CD1c-positive myeloid dendritic cell (primary cell): ENCODE measurements at regions not wholly inside any gene's neighbourhood (a gene's known extent, or its start where the extent isn't known, plus 50 kb on each side); places are given as distances from the start of the nearest gene placed in this dataset.

Experiments used
- DNase-seq: peaks from one replicate; pipeline ENCODE4 v3.0.0-alpha.2; 2016; ENCODE audit errors: extremely low spot score

- no peak for DNase-seq
Measured at GRCh38 chr3:56899078-56899477, 97.3 kb upstream of the ARHGEF3 start.

- DNase-seq: no peak
Measured at GRCh38 chr3:56896357-56896756, 94.6 kb upstream of the ARHGEF3 start.

- DNase-seq: no peak
Measured at GRCh38 chr3:56894881-56895431, 93.2 kb upstream of the ARHGEF3 start.

DNA sequence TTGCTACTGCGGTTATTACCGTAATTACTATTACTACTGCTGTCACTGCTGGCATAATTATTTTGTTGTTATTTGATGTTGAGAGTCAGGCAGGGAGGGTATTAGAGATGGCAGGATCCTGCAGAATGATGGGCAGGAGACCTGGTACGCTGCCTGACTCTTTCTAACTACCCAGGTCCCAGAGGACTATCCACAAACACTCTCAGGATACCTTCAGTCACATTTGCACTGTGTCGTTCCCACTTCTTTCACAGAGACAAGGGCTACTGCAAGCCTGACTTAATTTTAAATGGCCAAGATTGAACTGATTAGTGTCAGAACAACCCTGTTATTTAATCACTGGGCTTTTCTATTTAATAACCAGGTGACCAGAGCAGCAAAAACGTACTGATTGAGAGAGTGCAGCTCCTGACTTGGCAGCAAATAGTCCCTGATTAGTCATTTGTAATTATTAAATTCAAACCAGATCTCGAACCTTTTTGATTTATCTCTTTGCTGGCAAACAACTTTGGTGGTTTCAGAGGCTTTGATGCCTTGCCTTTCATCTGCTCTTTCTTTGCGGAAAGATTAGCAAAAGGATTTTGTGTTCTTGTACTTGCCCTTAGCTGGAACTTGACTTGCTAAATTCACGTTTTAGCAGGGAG lies 88.8 kb upstream of the ARHGEF3 start:
- DNase-seq: no peak

- DNase-seq: no peak
Measured at GRCh38 chr3:56889131-56889530, 87.4 kb upstream of the ARHGEF3 start.

- no peak for DNase-seq
Measured at GRCh38 chr3:56887402-56888025, 85.8 kb upstream of the ARHGEF3 start.

DNA sequence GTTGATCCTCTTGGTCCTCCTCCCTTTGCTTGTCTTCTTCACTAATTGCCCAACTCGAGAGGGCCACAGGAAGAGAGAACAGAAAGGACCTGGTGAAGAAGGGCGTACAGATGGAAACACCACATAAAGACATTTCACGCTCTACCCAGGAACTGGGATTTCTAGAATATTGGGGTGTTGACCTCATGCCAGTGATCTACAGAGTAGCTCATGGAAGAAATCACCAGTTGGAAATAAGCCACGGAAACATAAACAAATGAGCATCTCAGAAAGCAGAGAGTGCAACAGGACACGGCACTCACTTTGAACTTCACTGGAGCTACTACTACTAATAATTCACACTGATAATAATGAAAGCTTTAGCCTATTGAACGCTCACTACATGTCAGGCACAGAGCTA lies 84.6 kb upstream of the ARHGEF3 start:
- DNase-seq: no peak

DNA sequence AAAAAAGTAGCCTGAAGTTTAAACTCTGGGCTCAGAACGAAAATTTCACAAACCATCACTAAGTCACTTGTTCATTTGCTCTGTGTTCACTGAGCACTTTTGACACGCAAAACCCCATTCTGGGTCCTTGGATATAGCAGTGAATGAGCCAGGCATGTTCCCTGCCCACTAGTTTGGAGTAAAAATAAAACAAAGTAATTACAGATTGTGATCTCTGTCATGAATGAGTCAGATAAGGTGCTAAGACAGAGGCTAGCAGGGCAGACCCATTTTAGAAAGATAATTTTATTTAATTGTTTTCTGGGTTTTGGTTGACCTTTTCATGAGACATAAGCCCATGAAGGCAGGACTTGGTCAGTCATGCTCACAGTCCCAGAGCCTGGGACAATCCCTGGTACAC lies 84.1 kb upstream of the ARHGEF3 start:
- DNase-seq: no peak

DNA sequence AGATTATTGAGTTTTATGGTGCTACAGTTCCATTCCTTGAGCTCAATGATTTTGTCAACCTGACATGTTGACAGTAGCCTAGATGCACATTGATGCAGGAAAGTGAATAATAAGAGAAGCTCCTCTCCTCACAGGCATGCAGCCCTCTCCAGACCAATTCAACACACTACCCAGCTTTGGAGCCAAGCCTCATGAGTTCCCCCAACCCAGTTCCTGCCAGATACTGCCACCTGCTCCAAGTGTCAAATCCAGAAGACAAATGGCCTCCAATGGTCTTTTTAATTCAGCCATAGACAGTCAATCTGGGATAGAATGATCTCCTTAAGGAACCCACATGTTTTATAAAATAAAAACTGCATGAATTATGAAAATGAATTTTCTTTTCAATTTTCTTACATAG lies 83.7 kb upstream of the ARHGEF3 start:
- no peak for DNase-seq

- no peak for DNase-seq
Measured at GRCh38 chr3:56884387-56884786, 82.6 kb upstream of the ARHGEF3 start.

- no peak for DNase-seq
Measured at GRCh38 chr3:56883828-56884227, 82.1 kb upstream of the ARHGEF3 start.

DNA sequence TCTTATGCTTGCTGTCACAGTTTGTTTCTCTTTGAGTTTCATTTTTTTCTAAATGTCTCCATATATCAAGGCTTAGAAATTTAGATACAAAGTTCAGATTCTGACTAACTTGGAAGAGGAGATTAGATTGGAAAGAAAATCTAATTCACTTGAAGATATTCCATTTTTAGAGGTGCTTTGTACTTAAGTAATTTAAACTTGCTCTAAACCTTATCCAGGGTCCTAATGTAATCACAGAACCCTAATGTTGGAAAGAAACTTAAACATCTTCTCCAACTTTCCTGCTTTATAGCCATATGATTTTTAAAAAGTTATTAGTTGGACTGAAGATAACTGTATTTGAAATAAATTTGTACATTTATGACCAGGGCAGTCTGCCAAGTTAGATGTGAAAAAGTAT lies 81.1 kb upstream of the ARHGEF3 start:
- no peak for DNase-seq

- no peak for DNase-seq
Measured at GRCh38 chr3:56881841-56882240, 80.1 kb upstream of the ARHGEF3 start.

DNA sequence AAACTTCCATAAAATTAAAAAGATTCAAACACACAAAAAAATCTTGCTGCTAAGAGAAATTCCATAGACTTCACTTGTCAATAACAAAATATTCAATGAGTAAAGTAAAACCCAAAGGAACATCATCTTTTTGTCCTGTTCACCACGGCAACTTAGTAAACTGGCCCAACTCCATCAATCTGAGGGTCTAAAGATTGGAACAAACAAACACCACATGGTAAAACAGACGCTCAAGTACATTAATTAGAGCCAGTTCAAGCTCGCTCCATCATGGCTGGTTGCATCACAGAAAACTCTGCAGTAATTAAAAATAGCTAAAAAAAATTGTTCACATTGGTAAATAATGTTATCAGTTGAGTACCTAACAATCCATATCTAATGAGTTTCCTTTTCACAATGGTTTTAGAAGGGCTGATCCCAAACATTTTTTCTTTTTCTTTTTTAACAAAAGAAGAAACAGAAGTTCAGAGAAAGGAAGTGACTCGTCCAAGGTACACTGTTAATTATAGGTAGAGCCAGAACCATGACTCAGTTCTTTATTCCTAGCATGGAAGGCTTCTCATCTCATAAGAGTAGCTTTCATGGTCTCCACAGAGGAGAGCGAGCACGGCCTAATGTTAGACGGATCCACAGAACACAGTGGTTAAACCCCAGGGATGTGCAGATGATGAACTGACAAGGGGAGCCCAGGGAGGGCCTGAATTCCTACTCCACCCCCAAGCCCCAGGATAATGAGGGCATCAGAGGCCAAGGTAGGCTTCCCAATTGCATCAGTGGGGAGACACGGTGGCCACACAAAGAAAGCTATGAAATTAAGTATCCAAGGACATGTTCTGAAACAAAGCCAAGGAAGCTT lies 79.2 kb upstream of the ARHGEF3 start:
- no peak for DNase-seq

DNA sequence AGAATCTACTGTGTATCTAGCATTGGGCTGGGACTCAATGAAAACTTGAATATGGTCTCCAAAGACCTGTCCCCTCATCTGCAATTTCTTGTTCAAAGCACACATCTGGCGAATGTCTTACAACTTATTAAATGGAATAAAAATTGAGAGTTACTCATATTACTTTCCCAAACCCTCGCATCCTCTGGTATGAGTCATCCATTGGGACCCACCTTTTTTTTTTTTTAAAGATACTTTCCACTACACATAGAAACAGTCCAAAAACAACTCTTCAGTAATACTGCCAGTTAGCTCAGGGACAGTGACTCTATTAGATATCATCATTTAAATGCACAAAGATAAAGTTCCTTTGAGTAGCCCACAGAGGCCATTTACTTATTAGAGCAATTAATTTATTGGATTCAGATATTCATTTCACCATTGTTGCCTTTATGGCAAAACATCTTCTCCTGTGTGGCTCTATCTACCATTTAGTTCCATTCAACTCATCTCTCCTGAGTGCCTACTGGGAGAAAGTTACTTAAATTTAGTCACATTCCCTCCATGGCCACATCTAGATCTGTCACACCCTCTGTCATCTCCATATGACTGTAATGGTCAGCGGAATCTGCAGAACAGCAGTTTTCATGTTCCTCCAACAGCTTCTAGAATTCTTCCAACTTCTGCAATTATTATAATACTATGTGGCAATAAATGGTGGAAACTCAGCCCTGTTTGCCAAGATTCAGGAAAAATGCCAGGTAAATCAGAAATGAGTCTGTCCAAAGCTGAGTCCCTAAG lies 77.9 kb upstream of the ARHGEF3 start:
- DNase-seq: peak; percentile 78

DNA sequence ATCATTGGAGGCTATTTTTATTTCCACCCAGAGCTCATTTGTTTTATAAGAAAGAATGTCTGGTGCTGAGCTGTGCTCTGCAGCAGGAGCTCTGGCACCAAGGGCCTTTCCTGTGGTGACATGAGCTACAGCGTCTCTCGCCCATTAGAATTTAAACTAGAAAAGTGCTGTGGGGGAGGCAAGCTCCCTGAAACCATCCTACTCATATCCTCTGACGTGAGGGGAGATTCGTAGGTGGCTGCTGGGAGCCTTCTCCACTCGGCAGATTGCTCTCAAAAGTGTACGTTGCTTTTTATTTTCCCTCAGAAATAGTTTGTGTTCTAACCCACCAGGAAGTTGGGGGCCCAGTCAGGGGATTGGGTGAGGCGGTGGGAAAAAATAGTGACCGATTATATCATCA lies 76.3 kb upstream of the ARHGEF3 start:
- DNase-seq: peak; percentile 65

GRCh38 chr3:56876916-56877315 lies 75.2 kb upstream of the ARHGEF3 start:
- no peak for DNase-seq

GRCh38 chr3:56874269-56874668 lies 72.5 kb upstream of the ARHGEF3 start:
- DNase-seq: no peak

- DNase-seq: no peak
Measured at GRCh38 chr3:56870436-56870835, 68.7 kb upstream of the ARHGEF3 start.

- no peak for DNase-seq
Measured at GRCh38 chr3:56869157-56869889, 67.6 kb upstream of the ARHGEF3 start.

DNA sequence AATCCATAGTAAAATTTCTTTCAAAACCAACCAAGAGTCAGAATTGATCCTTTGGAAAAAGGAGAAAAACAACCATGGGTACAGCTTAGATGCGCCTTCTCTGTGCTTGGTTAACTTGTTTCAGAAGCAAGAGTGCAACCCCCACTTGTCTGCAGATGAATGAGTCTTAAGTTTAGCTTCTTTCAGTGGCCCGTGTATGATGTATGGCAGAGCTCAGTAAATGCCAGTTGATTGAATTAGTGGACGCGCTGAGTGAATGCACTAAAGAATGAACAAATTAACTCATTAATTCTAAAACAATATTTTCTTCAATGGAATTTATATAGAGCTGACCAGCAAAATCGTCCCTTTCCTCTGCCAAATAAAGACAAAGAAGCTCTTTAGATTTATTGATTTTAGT lies 67.0 kb upstream of the ARHGEF3 start:
- DNase-seq: no peak
